MM.1S (cell line): ENCODE measurements at regions not wholly inside any gene's neighbourhood (a gene's known extent, or its start where the extent isn't known, plus 50 kb on each side); places are given as distances from the start of the nearest gene placed in this dataset.

Source experiments
- DNase-seq: peaks from one replicate; pipeline ENCODE4 v3.0.0-alpha.2; 2015
- H2AFZ ChIP-seq: fragments of 300-600 bp; sonication (generic); 2 replicates; pipeline ENCODE4 v1.6.0; 2016; ENCODE audit warnings: antibody characterized with exemption, low read length
- H3F3A ChIP-seq: fragments of 300-600 bp; sonication (generic); 2 replicates; pipeline ENCODE4 v1.6.1; 2016; ENCODE audit warnings: mild to moderate bottlenecking, antibody characterized with exemption, low read length, moderate library complexity, mixed read lengths; ENCODE audit not compliant: insufficient read depth
- H3K27ac ChIP-seq: fragments of 300-600 bp; sonication (generic); 2 replicates; pipeline ENCODE4 v1.5.1; 2016; ENCODE audit warnings: mild to moderate bottlenecking, low read length
- H3K27me3 ChIP-seq: fragments of 300-600 bp; sonication (generic); replicated peaks from 2 replicates; pipeline ENCODE4 v1.6.0; 2016; ENCODE audit warnings: low read length; ENCODE audit not compliant: insufficient read depth
- H3K36me3 ChIP-seq: fragments of 300-600 bp; sonication (generic); replicated peaks from 2 replicates; pipeline ENCODE4 v1.6.1; 2016; ENCODE audit warnings: mild to moderate bottlenecking, low read length, mixed read lengths; ENCODE audit not compliant: insufficient read depth
- H3K4me1 ChIP-seq: fragments of 300-600 bp; sonication (generic); 2 replicates; pipeline ENCODE4 v1.6.1; 2016; ENCODE audit warnings: low read length, mixed read lengths
- H3K4me2 ChIP-seq: fragments of 300-600 bp; sonication (generic); 2 replicates; pipeline ENCODE4 v1.6.0; 2016; ENCODE audit warnings: low read depth, low read length
- H3K4me3 ChIP-seq: fragments of 300-600 bp; sonication (generic); 2 replicates; pipeline ENCODE4 v1.5.1; 2016; ENCODE audit warnings: low read length, mixed read lengths
- H3K79me2 ChIP-seq: fragments of 300-600 bp; sonication (generic); 2 replicates; pipeline ENCODE4 v1.6.1; 2016; ENCODE audit warnings: mixed run types, low read length, mixed read lengths
- H3K9ac ChIP-seq: fragments of 300-600 bp; sonication (generic); 2 replicates; pipeline ENCODE4 v1.6.1; 2016; ENCODE audit warnings: low read length, mixed read lengths
- H3K9me2 ChIP-seq: fragments of 300-600 bp; sonication (generic); replicated peaks from 2 replicates; pipeline ENCODE4 v1.6.1; 2016; ENCODE audit warnings: mild to moderate bottlenecking, low read length, mixed read lengths; ENCODE audit not compliant: insufficient read depth
- H3K9me3 ChIP-seq: fragments of 300-600 bp; sonication (generic); replicated peaks from 2 replicates; pipeline ENCODE4 v1.6.1; 2016; ENCODE audit warnings: mild to moderate bottlenecking, low read length, mixed read lengths; ENCODE audit not compliant: insufficient read depth
- H4K20me1 ChIP-seq: fragments of 300-600 bp; sonication (generic); 2 replicates; pipeline ENCODE4 v1.6.1; 2016; ENCODE audit warnings: mild to moderate bottlenecking, low read length, moderate library complexity, mixed read lengths; ENCODE audit not compliant: insufficient read depth
- EZH2 ChIP-seq: fragments of 300-600 bp; sonication (generic); optimal IDR thresholded peaks from 2 replicates; pipeline ENCODE3; 2017; ENCODE audit warnings: low read depth, mild to moderate bottlenecking, antibody characterized with exemption, low read length, mixed read lengths
- EZH2phosphoT487 ChIP-seq: fragments of 300-600 bp; sonication (generic); IDR thresholded peaks from 2 replicates; pipeline ENCODE4 v1.6.1; 2018; ENCODE audit warnings: antibody characterized with exemption, low read length
- TF ChIP-seq, protein P1 (sequence below): fragments of 300-600 bp; sonication (generic); IDR thresholded peaks from 2 replicates; pipeline ENCODE4 v1.5.1; 2016; ENCODE audit warnings: antibody characterized with exemption, low read length, mixed read lengths

DNA sequence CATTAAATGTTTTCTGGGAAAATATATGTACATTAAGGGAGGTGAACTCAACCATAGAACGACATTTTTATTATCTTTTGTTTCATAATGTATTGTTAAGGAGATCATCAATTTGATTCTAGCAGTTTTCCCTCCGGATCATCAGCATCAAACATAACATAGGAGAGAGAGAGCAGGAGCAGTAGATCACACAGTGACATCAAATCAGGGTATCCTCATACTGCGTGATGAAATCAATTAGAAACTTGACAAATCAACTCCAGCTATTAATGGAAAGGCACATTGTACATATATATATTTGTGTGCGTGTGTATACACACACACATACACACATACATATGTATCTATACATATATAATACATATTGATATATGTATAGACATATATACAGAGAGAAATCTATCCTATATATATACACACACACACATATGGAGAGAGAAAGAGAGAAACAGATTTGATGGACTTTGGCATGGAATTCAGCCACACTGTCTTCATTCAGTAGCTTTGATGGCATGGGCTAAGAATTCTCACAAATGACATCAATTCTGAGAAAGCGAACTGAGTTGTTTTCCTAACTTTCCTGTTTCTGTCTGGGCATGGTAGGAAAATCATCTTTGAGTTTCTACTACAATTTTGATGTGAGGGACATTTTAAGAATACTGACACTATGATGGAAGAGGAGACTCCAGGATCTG lies 1302.8 kb upstream of the SEL1L start:
- TF ChIP-seq EZH2 (no peak), EZH2phosphoT487 (no peak)
- TF ChIP-seq, protein P1, sequence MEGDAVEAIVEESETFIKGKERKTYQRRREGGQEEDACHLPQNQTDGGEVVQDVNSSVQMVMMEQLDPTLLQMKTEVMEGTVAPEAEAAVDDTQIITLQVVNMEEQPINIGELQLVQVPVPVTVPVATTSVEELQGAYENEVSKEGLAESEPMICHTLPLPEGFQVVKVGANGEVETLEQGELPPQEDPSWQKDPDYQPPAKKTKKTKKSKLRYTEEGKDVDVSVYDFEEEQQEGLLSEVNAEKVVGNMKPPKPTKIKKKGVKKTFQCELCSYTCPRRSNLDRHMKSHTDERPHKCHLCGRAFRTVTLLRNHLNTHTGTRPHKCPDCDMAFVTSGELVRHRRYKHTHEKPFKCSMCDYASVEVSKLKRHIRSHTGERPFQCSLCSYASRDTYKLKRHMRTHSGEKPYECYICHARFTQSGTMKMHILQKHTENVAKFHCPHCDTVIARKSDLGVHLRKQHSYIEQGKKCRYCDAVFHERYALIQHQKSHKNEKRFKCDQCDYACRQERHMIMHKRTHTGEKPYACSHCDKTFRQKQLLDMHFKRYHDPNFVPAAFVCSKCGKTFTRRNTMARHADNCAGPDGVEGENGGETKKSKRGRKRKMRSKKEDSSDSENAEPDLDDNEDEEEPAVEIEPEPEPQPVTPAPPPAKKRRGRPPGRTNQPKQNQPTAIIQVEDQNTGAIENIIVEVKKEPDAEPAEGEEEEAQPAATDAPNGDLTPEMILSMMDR: no peak
- no peak overlapping the region for H3K9ac ChIP-seq
- no peaks in the 10 kb centered on the region for H3K27me3 ChIP-seq
- H3K79me2 ChIP-seq: no peaks in the 10 kb centered on the region
- no peaks in the 10 kb centered on the region for H3F3A ChIP-seq
- H3K27ac ChIP-seq: no peak overlapping the region
- no peaks in the 10 kb centered on the region for H3K36me3 ChIP-seq
- H3K9me3 ChIP-seq: no peaks in the 10 kb centered on the region
- H3K4me3 ChIP-seq: no peak overlapping the region
- H3K4me2 ChIP-seq: no peak overlapping the region
- no peaks in the 10 kb centered on the region for H3K4me1 ChIP-seq
- H2AFZ ChIP-seq: no peak overlapping the region
- no peaks in the 10 kb centered on the region for H3K9me2 ChIP-seq
- DNase-seq: no peak
- H4K20me1 ChIP-seq: no peaks in the 10 kb centered on the region

DNA sequence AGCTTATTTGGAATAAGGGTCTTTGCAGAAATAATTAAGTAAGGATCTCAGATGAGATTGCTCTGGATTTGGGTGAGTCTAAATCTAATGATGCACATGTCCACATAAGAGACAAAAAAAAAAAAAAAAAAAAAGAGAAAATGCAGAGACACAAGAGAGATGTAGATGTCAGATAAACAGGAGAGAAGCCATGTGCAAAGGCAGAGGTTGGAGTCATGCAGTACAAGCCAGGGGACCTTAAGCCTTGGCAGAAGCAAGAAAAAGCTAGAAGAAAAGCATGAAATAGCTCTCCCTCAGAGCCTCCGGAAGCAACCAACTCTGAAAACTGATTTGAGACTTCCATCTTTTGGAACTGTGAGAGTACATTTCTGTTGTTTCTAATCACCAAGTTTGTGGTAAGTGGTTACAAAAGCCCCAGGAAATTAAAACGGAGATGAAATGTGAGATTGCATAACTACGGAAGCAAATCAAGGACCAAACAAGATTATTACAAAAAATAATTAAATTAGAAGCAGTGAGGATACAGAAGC lies 1304.0 kb upstream of the SEL1L start:
- H3K27ac ChIP-seq: no peak overlapping the region
- H3K4me3 ChIP-seq: no peak overlapping the region
- H3K79me2 ChIP-seq: no peaks in the 10 kb centered on the region
- no peaks in the 10 kb centered on the region for H4K20me1 ChIP-seq
- H3K27me3 ChIP-seq: no peaks in the 10 kb centered on the region
- TF ChIP-seq EZH2 (no peak), EZH2phosphoT487 (no peak)
- TF ChIP-seq, protein P1: no peak
- H2AFZ ChIP-seq: no peak overlapping the region
- no peaks in the 10 kb centered on the region for H3F3A ChIP-seq
- H3K36me3 ChIP-seq: no peaks in the 10 kb centered on the region
- DNase-seq: no peak
- no peak overlapping the region for H3K9ac ChIP-seq
- H3K4me1 ChIP-seq: no peaks in the 10 kb centered on the region
- no peaks in the 10 kb centered on the region for H3K9me3 ChIP-seq
- H3K4me2 ChIP-seq: no peak overlapping the region
- no peaks in the 10 kb centered on the region for H3K9me2 ChIP-seq

DNA sequence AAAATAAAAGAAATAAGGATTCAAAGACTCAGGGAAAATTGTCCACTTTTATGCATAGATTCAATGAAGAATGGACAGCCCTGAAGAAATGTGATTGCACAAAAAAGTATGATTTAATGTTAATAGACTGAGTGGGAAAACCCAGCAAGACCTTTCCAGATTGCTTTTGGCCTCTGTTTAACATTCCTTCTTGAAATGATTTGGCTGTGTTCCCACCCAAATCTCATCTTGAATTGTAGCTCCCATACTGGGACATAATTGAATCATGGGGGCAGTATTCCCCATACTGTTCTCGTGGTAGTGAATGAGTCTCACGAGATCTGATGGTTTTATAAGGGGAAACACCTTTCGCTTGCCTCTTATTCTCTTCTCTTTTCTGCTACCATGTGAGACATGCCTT lies 1316.9 kb upstream of the SEL1L start:
- TF ChIP-seq EZH2phosphoT487: no peak
- no peak for TF ChIP-seq EZH2
- no peaks in the 10 kb centered on the region for H3K79me2 ChIP-seq
- no peaks in the 10 kb centered on the region for H3K36me3 ChIP-seq
- H3K9me2 ChIP-seq: no peaks in the 10 kb centered on the region
- no peak overlapping the region for H3K4me2 ChIP-seq
- no peak overlapping the region for H2AFZ ChIP-seq
- no peaks in the 10 kb centered on the region for H3K4me1 ChIP-seq
- no peaks in the 10 kb centered on the region for H3K27me3 ChIP-seq
- DNase-seq: no peak
- no peaks in the 10 kb centered on the region for H3K9me3 ChIP-seq
- no peak overlapping the region for H3K27ac ChIP-seq
- H3K9ac ChIP-seq: no peak overlapping the region
- no peaks in the 10 kb centered on the region for H4K20me1 ChIP-seq
- H3K4me3 ChIP-seq: no peak overlapping the region
- no peaks in the 10 kb centered on the region for H3F3A ChIP-seq

DNA sequence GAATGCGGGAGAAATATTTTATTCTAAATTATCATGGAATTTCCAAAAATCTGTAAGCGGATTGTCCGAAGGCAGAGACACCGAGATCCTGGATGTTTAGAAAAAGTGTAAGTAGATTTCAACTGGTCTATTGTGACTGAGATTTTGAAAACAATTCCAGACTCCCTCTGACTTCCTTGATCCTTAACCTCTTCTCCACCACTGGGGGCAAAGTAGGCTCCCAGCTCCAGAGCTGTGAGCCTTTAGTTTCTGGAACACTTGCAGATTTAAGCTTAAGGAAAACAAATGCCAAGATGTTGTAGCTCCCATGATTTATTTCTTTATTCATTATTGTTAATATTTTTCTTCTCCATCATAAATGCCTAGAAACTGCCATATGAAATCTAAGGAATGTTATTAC lies 1320.5 kb upstream of the SEL1L start:
- H3F3A ChIP-seq: no peaks in the 10 kb centered on the region
- DNase-seq: no peak
- no peak overlapping the region for H3K4me3 ChIP-seq
- no peak overlapping the region for H3K4me2 ChIP-seq
- no peak overlapping the region for H3K27ac ChIP-seq
- no peaks in the 10 kb centered on the region for H4K20me1 ChIP-seq
- H3K27me3 ChIP-seq: no peaks in the 10 kb centered on the region
- no peak overlapping the region for H3K9ac ChIP-seq
- no peaks in the 10 kb centered on the region for H3K36me3 ChIP-seq
- no peak overlapping the region for H2AFZ ChIP-seq
- no peaks in the 10 kb centered on the region for H3K4me1 ChIP-seq
- no peaks in the 10 kb centered on the region for H3K79me2 ChIP-seq
- no peaks in the 10 kb centered on the region for H3K9me2 ChIP-seq
- TF ChIP-seq, protein P1: no peak
- H3K9me3 ChIP-seq: no peaks in the 10 kb centered on the region
